ENCODE measurements at regions not wholly inside any gene's neighbourhood (a gene's known extent, or its start where the extent isn't known, plus 50 kb on each side); places are given as distances from the start of the nearest gene placed in this dataset. TPM values are rescaled to one million over a fixed set of nuclear protein-coding genes. Genes with fewer than 3 reads are reported as not detected.
"Not testable (repeated sequence)": the region's sequence is repeated elsewhere in the genome, so short reads cannot be mapped to it uniquely, and the experiment has no call there.

GRCh38 chr15:30824518-30825195 is 79.1 kb upstream of the FAN1 start:
- TF ChIP-seq, protein P1, sequence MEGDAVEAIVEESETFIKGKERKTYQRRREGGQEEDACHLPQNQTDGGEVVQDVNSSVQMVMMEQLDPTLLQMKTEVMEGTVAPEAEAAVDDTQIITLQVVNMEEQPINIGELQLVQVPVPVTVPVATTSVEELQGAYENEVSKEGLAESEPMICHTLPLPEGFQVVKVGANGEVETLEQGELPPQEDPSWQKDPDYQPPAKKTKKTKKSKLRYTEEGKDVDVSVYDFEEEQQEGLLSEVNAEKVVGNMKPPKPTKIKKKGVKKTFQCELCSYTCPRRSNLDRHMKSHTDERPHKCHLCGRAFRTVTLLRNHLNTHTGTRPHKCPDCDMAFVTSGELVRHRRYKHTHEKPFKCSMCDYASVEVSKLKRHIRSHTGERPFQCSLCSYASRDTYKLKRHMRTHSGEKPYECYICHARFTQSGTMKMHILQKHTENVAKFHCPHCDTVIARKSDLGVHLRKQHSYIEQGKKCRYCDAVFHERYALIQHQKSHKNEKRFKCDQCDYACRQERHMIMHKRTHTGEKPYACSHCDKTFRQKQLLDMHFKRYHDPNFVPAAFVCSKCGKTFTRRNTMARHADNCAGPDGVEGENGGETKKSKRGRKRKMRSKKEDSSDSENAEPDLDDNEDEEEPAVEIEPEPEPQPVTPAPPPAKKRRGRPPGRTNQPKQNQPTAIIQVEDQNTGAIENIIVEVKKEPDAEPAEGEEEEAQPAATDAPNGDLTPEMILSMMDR (IDR thresholded peaks at IDR 0.05; ENCODE audit: insufficient read depth, low read length), result no peak
- no peak overlapping the region for H3K4me3 ChIP-seq (ENCODE audit: low read depth, low read length)
- no peak for DNase-seq (ENCODE audit: low read depth)

GRCh38 chr15:30827625-30828303 is 76.0 kb upstream of the FAN1 start:
- TF ChIP-seq, protein P1 (IDR thresholded peaks at IDR 0.05; ENCODE audit: insufficient read depth, low read length), result no peak
- no peak for DNase-seq (ENCODE audit: low read depth)
- H3K4me3 ChIP-seq (ENCODE audit: low read depth, low read length), result no peak overlapping the region

DNA sequence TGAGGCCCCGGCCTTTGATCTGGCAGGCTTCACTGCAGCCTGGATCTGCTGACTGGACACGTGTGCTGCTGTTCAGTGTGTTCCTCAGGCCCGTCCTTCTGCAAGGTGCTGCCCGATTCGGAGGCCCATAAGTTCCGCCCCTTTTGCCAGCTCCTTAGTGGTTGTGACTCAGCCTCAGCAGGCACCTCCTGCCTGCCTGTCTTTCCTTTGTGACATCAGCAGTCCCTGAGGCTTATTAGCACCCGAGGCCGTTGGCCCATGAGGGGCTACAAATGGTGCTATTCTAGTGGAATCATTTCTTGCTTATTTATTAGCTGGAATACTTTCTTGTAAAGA is 75.4 kb upstream of the FAN1 start:
- peak; percentile 9 for DNase-seq (ENCODE audit: low read depth)

GRCh38 chr15:30830961-30831360 is 72.8 kb upstream of the FAN1 start:
- DNase-seq (ENCODE audit: low read depth), result no peak
- TF ChIP-seq, protein P1 (IDR thresholded peaks at IDR 0.05; ENCODE audit: insufficient read depth, low read length), result no peak
- H3K4me3 ChIP-seq (ENCODE audit: low read depth, low read length), result no peak overlapping the region

More for the DNA sequence above, 75.4 kb upstream of the FAN1 start:
- H3K4me3 ChIP-seq (ENCODE audit: low read depth, low read length), result not testable (repeated sequence)

DNA sequence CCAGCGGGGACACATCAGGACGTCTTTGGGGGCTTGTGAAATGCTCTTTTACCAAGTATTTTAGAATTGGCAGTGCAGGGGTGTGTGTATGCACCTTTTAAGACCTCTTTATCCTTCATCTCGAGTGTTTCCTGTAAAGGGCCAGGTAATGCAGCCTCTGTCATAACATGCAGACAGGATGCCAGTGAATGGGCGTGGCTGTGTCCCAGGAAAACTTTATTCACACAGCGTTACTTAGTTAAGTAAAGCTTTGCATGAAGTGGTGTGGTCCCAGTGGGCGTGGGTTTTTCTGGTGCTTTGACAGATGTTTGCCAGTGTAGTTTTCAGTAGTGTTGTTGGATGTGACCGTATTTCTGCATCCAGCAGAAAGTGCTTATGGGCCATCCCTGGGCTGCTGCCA is 70.3 kb upstream of the FAN1 start:
- not testable (repeated sequence) for H3K4me3 ChIP-seq (ENCODE audit: low read depth, low read length); DNase-seq (ENCODE audit: low read depth)

DNA sequence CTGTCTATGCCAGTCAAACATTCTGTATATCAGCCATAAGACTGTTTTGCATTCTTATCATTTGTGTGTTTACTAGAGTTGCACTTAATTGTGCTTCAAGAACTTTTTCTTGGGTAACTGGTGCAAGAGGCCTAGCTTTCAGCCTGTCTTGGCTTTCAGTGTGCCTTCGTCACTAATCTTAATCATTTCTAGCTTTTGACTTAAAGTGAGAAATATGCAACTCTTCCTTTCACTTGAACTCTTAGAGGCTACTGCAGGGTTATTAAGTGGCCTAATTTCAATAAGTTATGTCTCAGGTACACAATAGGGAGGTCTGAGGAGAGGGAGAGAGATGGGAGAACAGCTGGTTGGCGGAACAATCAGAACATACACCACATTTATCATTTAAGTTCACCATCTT is 62.1 kb upstream of the FAN1 start:
- not testable (repeated sequence) for DNase-seq (ENCODE audit: low read depth); H3K4me3 ChIP-seq (ENCODE audit: low read depth, low read length)

DNA sequence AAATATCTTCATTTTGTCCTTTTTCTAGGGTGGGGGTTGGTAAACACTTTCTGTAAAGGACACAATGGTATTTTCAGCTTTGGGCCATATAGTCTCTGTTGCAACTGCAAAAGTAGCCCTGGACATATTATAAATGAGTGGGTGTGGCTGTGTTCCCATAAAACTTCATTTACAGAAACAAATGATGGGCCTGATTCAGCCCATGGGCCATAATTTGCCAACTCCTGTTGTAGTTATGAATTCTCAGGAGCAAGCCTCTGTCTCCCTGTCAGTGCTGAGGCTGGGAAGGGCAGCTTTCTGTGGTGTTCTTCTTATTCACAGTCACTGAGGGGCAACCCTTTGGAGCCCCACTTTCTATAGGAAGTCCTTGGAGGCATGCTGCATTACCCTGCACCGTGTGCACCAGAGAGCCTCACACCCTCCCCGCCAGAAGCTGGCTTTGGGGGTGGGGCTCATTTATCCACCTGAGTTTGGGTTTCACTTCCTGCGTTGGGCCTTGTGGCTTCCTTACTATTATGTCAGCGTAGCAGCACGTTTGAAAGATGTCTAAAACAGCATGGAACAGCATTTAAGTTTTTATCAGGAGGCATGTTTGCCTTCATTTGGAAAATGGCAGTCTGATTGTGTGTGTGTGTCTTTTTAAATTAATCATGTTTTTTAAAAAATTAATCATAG is 60.8 kb upstream of the FAN1 start:
- H3K4me3 ChIP-seq (ENCODE audit: low read depth, low read length); DNase-seq (ENCODE audit: low read depth): not testable (repeated sequence)

DNA sequence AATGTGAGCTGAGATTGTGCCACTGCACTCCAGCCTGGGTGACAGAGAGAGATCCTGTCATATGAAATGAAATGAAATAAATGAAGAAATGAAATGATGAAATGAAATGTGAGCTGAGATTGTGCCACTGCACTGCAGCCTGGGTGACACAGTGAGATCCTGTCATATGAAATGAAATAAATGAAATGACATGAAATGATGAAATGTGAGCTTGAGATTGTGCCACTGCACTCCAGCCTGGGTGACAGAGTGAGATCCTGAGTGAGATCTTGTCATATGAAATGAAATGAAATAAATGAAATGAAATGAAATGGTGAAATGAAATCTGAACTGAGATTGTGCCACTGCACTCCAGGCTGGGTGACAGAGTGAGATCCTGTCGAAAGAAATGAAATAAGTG is 58.2 kb upstream of the FAN1 start:
- not testable (repeated sequence) for DNase-seq (ENCODE audit: low read depth); H3K4me3 ChIP-seq (ENCODE audit: low read depth, low read length)

Small RNA genes in the stretch of these regions (small RNA-seq; reads per million reads assigned to genes)
- gene RN7SL82P, result not detected
